ENCODE measurements at regions not wholly inside any gene's neighbourhood (a gene's known extent, or its start where the extent isn't known, plus 50 kb on each side); places are given as distances from the start of the nearest gene placed in this dataset.

DNA sequence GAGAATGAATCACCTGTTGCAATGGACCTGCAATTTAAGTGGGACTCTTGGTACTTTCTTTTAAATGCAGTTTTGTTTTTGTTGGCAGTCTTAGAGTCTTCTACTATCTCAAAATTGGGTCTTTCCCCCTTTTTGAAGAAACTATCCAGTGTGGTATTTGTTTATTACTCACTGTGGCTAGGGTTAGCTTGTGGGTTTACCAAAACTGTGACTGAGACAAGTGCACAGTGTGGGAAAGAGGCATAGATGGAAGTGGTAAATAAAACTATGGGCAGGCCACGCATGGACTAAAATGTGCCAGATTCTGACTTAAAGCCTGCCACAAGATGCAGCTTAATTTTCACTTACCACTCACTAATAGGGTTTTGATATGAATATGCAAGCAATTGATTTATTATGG is 1441.7 kb downstream of the PLA2G4A start:
- TF ChIP-seq, protein P1, sequence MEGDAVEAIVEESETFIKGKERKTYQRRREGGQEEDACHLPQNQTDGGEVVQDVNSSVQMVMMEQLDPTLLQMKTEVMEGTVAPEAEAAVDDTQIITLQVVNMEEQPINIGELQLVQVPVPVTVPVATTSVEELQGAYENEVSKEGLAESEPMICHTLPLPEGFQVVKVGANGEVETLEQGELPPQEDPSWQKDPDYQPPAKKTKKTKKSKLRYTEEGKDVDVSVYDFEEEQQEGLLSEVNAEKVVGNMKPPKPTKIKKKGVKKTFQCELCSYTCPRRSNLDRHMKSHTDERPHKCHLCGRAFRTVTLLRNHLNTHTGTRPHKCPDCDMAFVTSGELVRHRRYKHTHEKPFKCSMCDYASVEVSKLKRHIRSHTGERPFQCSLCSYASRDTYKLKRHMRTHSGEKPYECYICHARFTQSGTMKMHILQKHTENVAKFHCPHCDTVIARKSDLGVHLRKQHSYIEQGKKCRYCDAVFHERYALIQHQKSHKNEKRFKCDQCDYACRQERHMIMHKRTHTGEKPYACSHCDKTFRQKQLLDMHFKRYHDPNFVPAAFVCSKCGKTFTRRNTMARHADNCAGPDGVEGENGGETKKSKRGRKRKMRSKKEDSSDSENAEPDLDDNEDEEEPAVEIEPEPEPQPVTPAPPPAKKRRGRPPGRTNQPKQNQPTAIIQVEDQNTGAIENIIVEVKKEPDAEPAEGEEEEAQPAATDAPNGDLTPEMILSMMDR (IDR thresholded peaks at IDR 0.05; ENCODE audit: low read length): no peak
- no peak for TF ChIP-seq EZH2 (IDR thresholded peaks at IDR 0.05; ENCODE audit: borderline replicate concordance, low read length)
